ENCODE measurements at regions not wholly inside any gene's neighbourhood (a gene's known extent, or its start where the extent isn't known, plus 50 kb on each side); places are given as distances from the start of the nearest gene placed in this dataset.

DNA sequence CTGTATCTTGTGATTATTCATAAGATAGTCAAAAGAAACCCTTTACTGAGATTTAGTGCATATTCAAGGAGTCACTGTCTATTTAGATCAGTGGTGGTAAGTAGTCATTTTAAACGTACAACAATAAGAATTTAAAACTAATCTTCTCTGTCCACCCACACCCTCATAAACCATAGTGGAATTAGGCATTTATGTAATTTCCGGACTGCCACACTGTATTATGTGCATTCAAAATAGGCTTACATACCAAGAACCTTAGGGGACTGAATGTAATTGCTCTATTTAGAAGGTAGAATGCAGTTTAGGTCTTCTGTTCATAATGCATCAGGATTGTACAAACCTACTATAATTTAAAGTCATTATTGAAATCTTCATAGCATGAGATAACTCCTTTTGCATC is 685.4 kb downstream of the TENT5A start:
- no peak overlapping the region for H3K4me2 ChIP-seq (ENCODE audit: insufficient read depth in 1 of 2, low read depth in 2 of 2, low read length in 2 of 2)
- H3K56ac ChIP-seq (replicated peaks; ENCODE audit: insufficient read length, low read depth, low read length): no peak overlapping the region
- no peaks in the 10 kb centered on the region for H3K79me2 ChIP-seq (ENCODE audit: control insufficient read depth in 1 of 2, insufficient read depth in 2 of 2, low read length in 2 of 2)
- no peak overlapping the region for H2BK5ac ChIP-seq (ENCODE audit: low read depth, low read length)
- FAIRE-seq (no peak), DNase-seq (ENCODE audit: low read depth in 1 of 2, low spot score in 2 of 2) (no peak)
- H4K20me1 ChIP-seq (replicated peaks in 1 of 2; ENCODE audit: control insufficient read depth in 1 of 2, insufficient read depth in 2 of 2, low read length in 2 of 2): no peaks in the 10 kb centered on the region
- H3K23ac ChIP-seq (ENCODE audit: insufficient read length): no peak overlapping the region
- H2AFZ ChIP-seq (ENCODE audit: low read length): no peak overlapping the region
- no peaks in the 10 kb centered on the region for H3K23me2 ChIP-seq (ENCODE audit: low read depth, low read length)
- WGBS, 2 experiments (ENCODE audit: extremely low coverage in 1 of 2, insufficient coverage in 1 of 2, insufficient read length in 1 of 2, insufficient replicate concordance in 2 of 2, low coverage in 1 of 2, low lambda C conversion rate in 2 of 2, missing lambda C conversion rate in 1 of 2): 89% methylated on average over 2 of the region's 2 CpGs; no CpG with 5 or more reads in 1 of the 2 experiments
- H3K14ac ChIP-seq (ENCODE audit: insufficient read length): no peak overlapping the region
- no peak overlapping the region for H2BK120ac ChIP-seq (replicated peaks; ENCODE audit: low read depth, low read length)
- no peak overlapping the region for H3K4ac ChIP-seq (replicated peaks; ENCODE audit: insufficient read length, low read depth, low read length)
- H2BK15ac ChIP-seq (ENCODE audit: low read length): no peak overlapping the region
- H2BK12ac ChIP-seq (ENCODE audit: low read depth, low read length): no peak overlapping the region
- no peak overlapping the region for H3K4me3 ChIP-seq (ENCODE audit: extremely low read depth in 1 of 4, insufficient read depth in 2 of 4, low read depth in 3 of 4, low read length in 4 of 4)
- no peaks in the 10 kb centered on the region for H3K36me3 ChIP-seq (ENCODE audit: control insufficient read depth in 2 of 4, insufficient read depth in 4 of 4, low read length in 3 of 4)
- H3K9ac ChIP-seq (replicated peaks in 1 of 4; ENCODE audit: extremely low read depth in 1 of 4, low read depth in 3 of 4, low read length in 3 of 4): no peak overlapping the region
- TF ChIP-seq CBX8 (IDR thresholded peaks at IDR 0.05; ENCODE audit: borderline replicate concordance, low read depth, low read length) (no peak), RAD21 (IDR thresholded peaks at IDR 0.05 in 1 of 2, conservative IDR thresholded peaks at IDR 0.05 in 1 of 2; ENCODE audit: low read depth in 2 of 2, low read length in 2 of 2) (no peak), SP2 (IDR thresholded peaks at IDR 0.05; ENCODE audit: low read length) (no peak), ATF2 (IDR thresholded peaks at IDR 0.05; ENCODE audit: low read length) (no peak), TBP (IDR thresholded peaks at IDR 0.05; ENCODE audit: low read depth, low read length) (no peak)
- no peak overlapping the region for H2AK5ac ChIP-seq (ENCODE audit: low read depth, low read length)
- H3K27ac ChIP-seq (ENCODE audit: low read depth, low read length): no peak overlapping the region
- no peak overlapping the region for H4K91ac ChIP-seq (replicated peaks; ENCODE audit: insufficient read length, low read length)
- ChIA-PET CTCF (ENCODE audit: partially characterized antibody) (interaction anchor here (1.4 kb wide), 1 partner anchor 9 kb away, joined by 5 read pairs; no protein-coding TSS in a partner anchor), POLR2A (ENCODE audit: partially characterized antibody) (no interaction called here)
- no peak overlapping the region for H4K8ac ChIP-seq (ENCODE audit: extremely low read depth, insufficient read depth, low read length)
- H3K18ac ChIP-seq (ENCODE audit: extremely low read depth, low read length): no peak overlapping the region
- H3K4me1 ChIP-seq (replicated peaks in 1 of 4; ENCODE audit: control insufficient read depth in 3 of 4, insufficient read depth in 4 of 4, low read length in 3 of 4): peaks cover 0 to 3% (median 0%) of the 10 kb centered on the region in 4 experiments; a peak in 1 of 7 replicates
- H3K79me1 ChIP-seq (ENCODE audit: low read depth, low read length): no peaks in the 10 kb centered on the region
- no peaks in the 10 kb centered on the region; a peak in 1 of 4 replicates for H3K9me3 ChIP-seq (ENCODE audit: insufficient read depth in 2 of 2, low read depth in 1 of 2, low read length in 1 of 2)
- no peak overlapping the region for H2BK20ac ChIP-seq (ENCODE audit: low read length)
- no peak overlapping the region for H4K5ac ChIP-seq (ENCODE audit: insufficient read length, low read depth, low read length)
- no peaks in the 10 kb centered on the region for H3K27me3 ChIP-seq (replicated peaks in 1 of 4; ENCODE audit: control insufficient read depth in 3 of 4, extremely low read depth in 1 of 4, insufficient read depth in 3 of 4, low read length in 3 of 4)

Measured in H1 (cell line).